ENCODE measurements at regions not wholly inside any gene's neighbourhood (a gene's known extent, or its start where the extent isn't known, plus 50 kb on each side); places are given as distances from the start of the nearest gene placed in this dataset.
"Not testable (repeated sequence)": the region's sequence is repeated elsewhere in the genome, so short reads cannot be mapped to it uniquely, and the experiment has no call there.

- no peak for DNase-seq
Measured at GRCh38 chr12:11980115-11980514, 90.6 kb upstream of the BCL2L14 start.

GRCh38 chr12:11981121-11981733 lies 89.5 kb upstream of the BCL2L14 start:
- no peak for DNase-seq

GRCh38 chr12:11984417-11984816 lies 86.3 kb upstream of the BCL2L14 start:
- DNase-seq, result no peak

GRCh38 chr12:11986165-11986564 lies 84.6 kb upstream of the BCL2L14 start:
- DNase-seq, result no peak

GRCh38 chr12:11987901-11988300 lies 82.8 kb upstream of the BCL2L14 start:
- DNase-seq, result no peak

GRCh38 chr12:11991604-11992003 lies 79.1 kb upstream of the BCL2L14 start:
- no peak for DNase-seq

- no peak for DNase-seq
Measured at GRCh38 chr12:11992515-11992914, 78.2 kb upstream of the BCL2L14 start.

GRCh38 chr12:11998307-11998943 lies 72.3 kb upstream of the BCL2L14 start:
- DNase-seq, result not testable (repeated sequence)

- no peak for DNase-seq
Measured at GRCh38 chr12:11998944-11999315, 71.8 kb upstream of the BCL2L14 start.

GRCh38 chr12:12003609-12004008 lies 67.1 kb upstream of the BCL2L14 start:
- no peak for DNase-seq

- DNase-seq, result no peak
Measured at GRCh38 chr12:12004524-12004923, 66.2 kb upstream of the BCL2L14 start.

GRCh38 chr12:12007001-12007712 lies 63.6 kb upstream of the BCL2L14 start:
- DNase-seq, result no peak

GRCh38 chr12:12007713-12008231 lies 63.0 kb upstream of the BCL2L14 start:
- DNase-seq, result no peak

- no peak for DNase-seq
Measured at GRCh38 chr12:12008232-12008850, 62.4 kb upstream of the BCL2L14 start.

GRCh38 chr12:12008931-12009611 lies 61.7 kb upstream of the BCL2L14 start:
- DNase-seq, result no peak

GRCh38 chr12:12009749-12010276 lies 60.9 kb upstream of the BCL2L14 start:
- DNase-seq, result not testable (repeated sequence)

GRCh38 chr12:12010277-12011039 lies 60.3 kb upstream of the BCL2L14 start:
- DNase-seq, result peak; percentile 63

GRCh38 chr12:12011880-12012260 lies 58.9 kb upstream of the BCL2L14 start:
- no peak for DNase-seq

GRCh38 chr12:12015073-12015685 lies 55.6 kb upstream of the BCL2L14 start:
- no peak for DNase-seq

- DNase-seq, result peak; percentile 43
Measured at GRCh38 chr12:12016284-12017100, 54.2 kb upstream of the BCL2L14 start.
